NB4 (cell line): ENCODE measurements at regions not wholly inside any gene's neighbourhood (a gene's known extent, or its start where the extent isn't known, plus 50 kb on each side); places are given as distances from the start of the nearest gene placed in this dataset.

Experiments used
- CTCF ChIP-seq: IDR thresholded peaks from one replicate; pipeline ENCODE4 v1.5.1; 2012; ENCODE audit warnings: low read depth, low read length
- MAX ChIP-seq: IDR thresholded peaks from 2 replicates; pipeline ENCODE4 v1.6.1; 2011; ENCODE audit warnings: low read depth, low read length
- POLR2A ChIP-seq: IDR thresholded peaks from 2 replicates; pipeline ENCODE4 v1.6.1; 2011; ENCODE audit warnings: mild to moderate bottlenecking; ENCODE audit not compliant: insufficient read length; ENCODE audit errors: extremely low read depth

GRCh38 chr6:134816300-134816699 is 133.6 kb downstream of the ALDH8A1 start:
- TF ChIP-seq CTCF (no peak), POLR2A (no peak), MAX (no peak)
